ENCODE measurements at regions not wholly inside any gene's neighbourhood (a gene's known extent, or its start where the extent isn't known, plus 50 kb on each side); places are given as distances from the start of the nearest gene placed in this dataset.

DNA sequence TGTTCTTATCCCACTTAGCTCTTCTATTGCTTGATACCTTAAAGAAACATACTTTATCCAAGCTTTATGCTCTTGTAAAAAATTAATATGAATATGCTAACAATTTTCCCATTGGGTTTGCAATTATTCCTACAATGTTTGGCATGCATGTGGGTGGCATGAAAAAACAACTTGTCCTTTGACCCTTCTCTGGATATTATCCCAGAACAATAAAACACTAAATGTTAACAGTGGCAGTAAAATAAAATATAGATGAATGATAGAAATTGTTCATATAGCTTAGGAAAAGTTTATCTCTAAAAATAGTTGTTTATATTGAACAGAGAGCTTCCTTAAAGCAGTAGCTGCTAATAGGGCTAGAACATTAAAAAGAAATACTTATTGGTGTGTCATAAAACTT is 860.5 kb upstream of the LRRC4C start:
- TF ChIP-seq, protein P1, sequence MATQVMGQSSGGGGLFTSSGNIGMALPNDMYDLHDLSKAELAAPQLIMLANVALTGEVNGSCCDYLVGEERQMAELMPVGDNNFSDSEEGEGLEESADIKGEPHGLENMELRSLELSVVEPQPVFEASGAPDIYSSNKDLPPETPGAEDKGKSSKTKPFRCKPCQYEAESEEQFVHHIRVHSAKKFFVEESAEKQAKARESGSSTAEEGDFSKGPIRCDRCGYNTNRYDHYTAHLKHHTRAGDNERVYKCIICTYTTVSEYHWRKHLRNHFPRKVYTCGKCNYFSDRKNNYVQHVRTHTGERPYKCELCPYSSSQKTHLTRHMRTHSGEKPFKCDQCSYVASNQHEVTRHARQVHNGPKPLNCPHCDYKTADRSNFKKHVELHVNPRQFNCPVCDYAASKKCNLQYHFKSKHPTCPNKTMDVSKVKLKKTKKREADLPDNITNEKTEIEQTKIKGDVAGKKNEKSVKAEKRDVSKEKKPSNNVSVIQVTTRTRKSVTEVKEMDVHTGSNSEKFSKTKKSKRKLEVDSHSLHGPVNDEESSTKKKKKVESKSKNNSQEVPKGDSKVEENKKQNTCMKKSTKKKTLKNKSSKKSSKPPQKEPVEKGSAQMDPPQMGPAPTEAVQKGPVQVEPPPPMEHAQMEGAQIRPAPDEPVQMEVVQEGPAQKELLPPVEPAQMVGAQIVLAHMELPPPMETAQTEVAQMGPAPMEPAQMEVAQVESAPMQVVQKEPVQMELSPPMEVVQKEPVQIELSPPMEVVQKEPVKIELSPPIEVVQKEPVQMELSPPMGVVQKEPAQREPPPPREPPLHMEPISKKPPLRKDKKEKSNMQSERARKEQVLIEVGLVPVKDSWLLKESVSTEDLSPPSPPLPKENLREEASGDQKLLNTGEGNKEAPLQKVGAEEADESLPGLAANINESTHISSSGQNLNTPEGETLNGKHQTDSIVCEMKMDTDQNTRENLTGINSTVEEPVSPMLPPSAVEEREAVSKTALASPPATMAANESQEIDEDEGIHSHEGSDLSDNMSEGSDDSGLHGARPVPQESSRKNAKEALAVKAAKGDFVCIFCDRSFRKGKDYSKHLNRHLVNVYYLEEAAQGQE (IDR thresholded peaks at IDR 0.05; ENCODE audit: insufficient replicate concordance, low read depth) = no peak
- no peak for TF ChIP-seq POLR2AphosphoS5 (IDR thresholded peaks at IDR 0.05; ENCODE audit: low read depth)
- TF ChIP-seq SPI1 (IDR thresholded peaks at IDR 0.05; ENCODE audit: borderline replicate concordance, low read depth) = no peak
- TF ChIP-seq, protein P2, sequence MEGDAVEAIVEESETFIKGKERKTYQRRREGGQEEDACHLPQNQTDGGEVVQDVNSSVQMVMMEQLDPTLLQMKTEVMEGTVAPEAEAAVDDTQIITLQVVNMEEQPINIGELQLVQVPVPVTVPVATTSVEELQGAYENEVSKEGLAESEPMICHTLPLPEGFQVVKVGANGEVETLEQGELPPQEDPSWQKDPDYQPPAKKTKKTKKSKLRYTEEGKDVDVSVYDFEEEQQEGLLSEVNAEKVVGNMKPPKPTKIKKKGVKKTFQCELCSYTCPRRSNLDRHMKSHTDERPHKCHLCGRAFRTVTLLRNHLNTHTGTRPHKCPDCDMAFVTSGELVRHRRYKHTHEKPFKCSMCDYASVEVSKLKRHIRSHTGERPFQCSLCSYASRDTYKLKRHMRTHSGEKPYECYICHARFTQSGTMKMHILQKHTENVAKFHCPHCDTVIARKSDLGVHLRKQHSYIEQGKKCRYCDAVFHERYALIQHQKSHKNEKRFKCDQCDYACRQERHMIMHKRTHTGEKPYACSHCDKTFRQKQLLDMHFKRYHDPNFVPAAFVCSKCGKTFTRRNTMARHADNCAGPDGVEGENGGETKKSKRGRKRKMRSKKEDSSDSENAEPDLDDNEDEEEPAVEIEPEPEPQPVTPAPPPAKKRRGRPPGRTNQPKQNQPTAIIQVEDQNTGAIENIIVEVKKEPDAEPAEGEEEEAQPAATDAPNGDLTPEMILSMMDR (IDR thresholded peaks at IDR 0.05; ENCODE audit: insufficient read depth, low read length) = no peak
- TF ChIP-seq GABPA (IDR thresholded peaks at IDR 0.05; ENCODE audit: low read depth) = no peak
- Histone ChIP-seq H3K27ac (replicated peaks) (no peak overlapping the region), H3K4me3 (replicated peaks; ENCODE audit: insufficient read depth, low read length) (no peak overlapping the region), H3K27me3 (ENCODE audit: insufficient read depth, poor library complexity, severe bottlenecking) (no peaks in the 10 kb centered on the region)
- DNase-seq (ENCODE audit: low read depth in 1 of 2, low spot score in 1 of 2) = no peak

DNA sequence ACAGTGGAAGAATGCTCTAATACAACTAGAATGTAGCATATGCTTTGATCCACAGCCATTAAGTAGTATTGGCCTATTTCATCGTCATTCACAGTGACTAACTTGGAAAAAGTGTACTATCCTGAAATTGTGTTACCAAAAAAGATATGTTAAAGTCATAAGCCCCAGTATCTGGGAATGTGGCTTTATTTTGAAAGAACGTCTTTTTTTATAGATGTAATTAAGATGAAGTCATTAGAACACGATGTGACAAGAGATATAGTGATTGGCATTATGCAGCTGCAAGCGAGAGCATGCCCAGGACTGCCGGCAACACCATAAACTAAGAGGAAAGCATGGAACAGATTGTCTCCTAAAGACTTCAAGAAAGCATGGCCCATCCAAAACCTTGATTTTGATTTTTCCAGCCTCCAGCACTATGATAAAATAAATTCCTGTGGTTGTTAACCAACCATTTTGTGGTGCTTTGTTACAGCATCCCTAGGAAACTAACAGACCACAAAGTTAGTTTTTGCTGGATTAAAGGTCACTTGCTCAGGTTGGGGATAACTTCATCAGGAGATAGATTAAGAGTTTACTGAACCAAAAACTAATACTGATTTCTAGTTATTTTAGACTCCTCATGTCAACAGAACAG is 870.6 kb upstream of the LRRC4C start:
- H3K27ac ChIP-seq (replicated peaks) = no peak overlapping the region
- no peak for TF ChIP-seq SPI1 (IDR thresholded peaks at IDR 0.05; ENCODE audit: borderline replicate concordance, low read depth)
- TF ChIP-seq, protein P2 (IDR thresholded peaks at IDR 0.05; ENCODE audit: insufficient read depth, low read length) = no peak
- no peak for TF ChIP-seq POLR2AphosphoS5 (IDR thresholded peaks at IDR 0.05; ENCODE audit: low read depth)
- TF ChIP-seq, protein P1 (IDR thresholded peaks at IDR 0.05; ENCODE audit: insufficient replicate concordance, low read depth) = no peak
- TF ChIP-seq GABPA (IDR thresholded peaks at IDR 0.05; ENCODE audit: low read depth) = no peak
- no peaks in the 10 kb centered on the region for H3K27me3 ChIP-seq (ENCODE audit: insufficient read depth, poor library complexity, severe bottlenecking)

DNA sequence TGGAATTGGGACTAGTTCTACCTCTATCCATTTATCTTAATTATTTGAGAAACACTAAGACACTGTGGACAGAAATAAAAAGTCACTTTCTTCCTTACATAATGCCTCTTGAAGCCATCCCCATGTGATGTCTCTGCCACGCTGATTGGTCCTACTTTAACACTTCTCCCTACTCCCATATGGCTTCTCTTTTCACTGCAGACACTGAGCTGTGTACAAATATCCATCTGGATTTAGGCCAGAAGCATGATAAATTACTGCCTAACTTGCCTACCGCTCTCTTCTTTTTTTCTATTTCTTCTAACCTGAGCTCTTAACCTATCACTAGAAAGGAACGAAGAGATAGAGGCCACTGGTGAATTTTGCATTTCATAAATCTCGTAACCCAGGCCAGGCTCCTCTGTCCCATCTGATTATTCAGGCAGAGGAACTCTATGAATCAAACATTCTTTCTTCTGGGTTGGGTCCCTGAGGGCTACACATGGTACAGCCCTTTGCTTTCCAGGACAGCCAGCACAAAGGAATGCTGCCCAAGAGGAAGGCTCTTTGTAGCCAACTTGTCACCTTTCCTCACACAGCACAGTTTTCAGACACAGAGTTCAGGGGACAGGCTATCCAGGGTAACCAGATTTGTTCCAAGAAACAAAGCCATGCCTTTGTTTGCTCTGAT is 878.5 kb upstream of the LRRC4C start:
- DNase-seq (ENCODE audit: low read depth in 1 of 2, low spot score in 1 of 2) = no peak
- no peak for TF ChIP-seq GABPA (IDR thresholded peaks at IDR 0.05; ENCODE audit: low read depth)
- no peak for TF ChIP-seq SPI1 (IDR thresholded peaks at IDR 0.05; ENCODE audit: borderline replicate concordance, low read depth)
- no peak for TF ChIP-seq POLR2AphosphoS5 (IDR thresholded peaks at IDR 0.05; ENCODE audit: low read depth)
- TF ChIP-seq, protein P1 (IDR thresholded peaks at IDR 0.05; ENCODE audit: insufficient replicate concordance, low read depth) = no peak
- TF ChIP-seq, protein P2 (IDR thresholded peaks at IDR 0.05; ENCODE audit: insufficient read depth, low read length) = no peak
- Histone ChIP-seq H3K27me3 (ENCODE audit: insufficient read depth, poor library complexity, severe bottlenecking) (no peaks in the 10 kb centered on the region), H3K27ac (replicated peaks) (no peak overlapping the region), H3K4me3 (replicated peaks; ENCODE audit: insufficient read depth, low read length) (no peak overlapping the region)

More for the DNA sequence above, 870.6 kb upstream of the LRRC4C start:
- no peak overlapping the region for H3K4me3 ChIP-seq (replicated peaks; ENCODE audit: insufficient read depth, low read length)
- DNase-seq (ENCODE audit: low read depth in 1 of 2, low spot score in 1 of 2) = no peak
